ENCODE measurements at regions not wholly inside any gene's neighbourhood (a gene's known extent, or its start where the extent isn't known, plus 50 kb on each side); places are given as distances from the start of the nearest gene placed in this dataset.
"Not testable (repeated sequence)": the region's sequence is repeated elsewhere in the genome, so short reads cannot be mapped to it uniquely, and the experiment has no call there.

DNA sequence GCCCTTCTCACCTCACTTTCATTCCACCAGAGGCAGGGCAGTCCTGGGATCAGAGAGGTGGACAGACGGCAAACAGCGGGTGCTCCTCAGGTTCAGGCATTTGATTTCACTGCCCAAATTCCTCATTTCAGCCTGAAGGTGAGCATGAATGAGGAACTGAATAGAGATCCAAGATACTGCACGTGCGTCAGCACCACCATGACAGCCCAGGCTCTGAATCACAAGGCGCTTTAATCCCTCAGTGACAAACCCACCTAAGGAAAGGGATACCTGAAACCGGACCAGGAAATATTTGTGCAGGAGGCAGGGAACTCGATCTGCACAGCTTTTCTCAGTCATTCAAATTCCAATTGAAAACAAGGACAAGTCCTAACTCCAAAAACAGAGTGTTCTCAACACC, 174.8 kb upstream of the HEY2 start:
- Histone ChIP-seq H3K27ac (ENCODE audit: low read length) (no peak overlapping the region), H3K9ac (ENCODE audit: low read length) (no peak overlapping the region), H3K4me3 (ENCODE audit: low read length) (no peak overlapping the region), H3K9me3 (ENCODE audit: control insufficient read depth, low read depth, low read length) (no peaks in the 10 kb centered on the region), H3K4me1 (ENCODE audit: control insufficient read depth, low read depth, low read length) (no peaks in the 10 kb centered on the region), H3K27me3 (ENCODE audit: control insufficient read depth, insufficient read depth, low read length) (no peaks in the 10 kb centered on the region), H3K36me3 (ENCODE audit: control insufficient read depth, low read depth, low read length) (no peaks in the 10 kb centered on the region)

DNA sequence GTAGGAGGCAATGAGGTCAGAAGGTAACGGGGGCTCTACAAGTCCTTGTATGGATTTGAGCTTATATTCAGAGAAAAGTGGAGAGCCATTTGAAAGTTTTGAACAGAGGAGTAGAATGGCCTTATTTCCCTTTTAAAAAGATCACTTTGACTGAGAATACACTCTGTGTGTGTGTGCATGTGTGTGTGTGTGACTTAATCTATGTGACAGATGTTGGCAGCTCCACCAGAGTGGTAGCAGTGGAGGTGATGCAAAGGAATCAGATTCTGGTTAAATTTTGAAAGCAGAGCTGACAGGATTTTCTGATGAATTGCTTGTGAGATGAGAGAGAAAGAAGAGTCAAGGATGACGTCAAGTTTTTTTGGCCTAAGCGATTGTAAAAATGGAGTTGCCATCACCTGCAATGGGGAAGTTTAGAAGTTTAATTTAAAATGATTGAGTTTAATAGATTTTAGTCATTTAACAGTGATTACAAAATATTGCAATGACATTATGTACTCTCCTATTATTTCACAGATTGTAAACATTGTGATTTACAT, 172.2 kb upstream of the HEY2 start:
- H3K4me3 ChIP-seq (ENCODE audit: low read length), result no peak overlapping the region
- no peaks in the 10 kb centered on the region for H3K4me1 ChIP-seq (ENCODE audit: control insufficient read depth, low read depth, low read length)
- no peak overlapping the region for H3K27ac ChIP-seq (ENCODE audit: low read length)
- no peaks in the 10 kb centered on the region for H3K9me3 ChIP-seq (ENCODE audit: control insufficient read depth, low read depth, low read length)
- no peaks in the 10 kb centered on the region for H3K27me3 ChIP-seq (ENCODE audit: control insufficient read depth, insufficient read depth, low read length)
- no peak overlapping the region for H3K9ac ChIP-seq (ENCODE audit: low read length)
- H3K36me3 ChIP-seq (ENCODE audit: control insufficient read depth, low read depth, low read length), result no peaks in the 10 kb centered on the region

DNA sequence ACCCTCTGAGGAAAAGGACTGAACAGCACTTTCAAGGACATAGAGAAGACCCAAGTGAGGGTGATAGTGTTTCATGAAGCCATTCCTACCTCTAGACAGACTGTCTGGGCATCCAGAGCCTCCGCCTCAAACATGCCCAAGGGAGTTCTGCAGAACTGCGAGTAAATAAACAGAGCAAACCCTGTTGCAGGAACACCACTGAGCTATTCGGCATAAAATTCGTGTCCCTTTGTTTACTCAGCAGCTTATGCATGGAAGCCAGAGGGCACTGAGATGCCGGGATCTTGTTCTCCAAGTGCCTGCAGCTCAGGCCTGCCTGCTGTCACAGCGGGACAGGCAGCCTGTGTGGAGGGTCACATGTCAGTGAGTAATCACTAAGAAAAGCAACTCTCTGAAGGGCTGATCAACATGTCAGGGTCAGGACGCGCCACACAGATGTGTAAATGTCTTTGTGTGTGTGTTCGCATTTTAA, 164.9 kb upstream of the HEY2 start:
- no peak overlapping the region for H3K4me3 ChIP-seq (ENCODE audit: low read length)
- no peak overlapping the region for H3K9ac ChIP-seq (ENCODE audit: low read length)

DNA sequence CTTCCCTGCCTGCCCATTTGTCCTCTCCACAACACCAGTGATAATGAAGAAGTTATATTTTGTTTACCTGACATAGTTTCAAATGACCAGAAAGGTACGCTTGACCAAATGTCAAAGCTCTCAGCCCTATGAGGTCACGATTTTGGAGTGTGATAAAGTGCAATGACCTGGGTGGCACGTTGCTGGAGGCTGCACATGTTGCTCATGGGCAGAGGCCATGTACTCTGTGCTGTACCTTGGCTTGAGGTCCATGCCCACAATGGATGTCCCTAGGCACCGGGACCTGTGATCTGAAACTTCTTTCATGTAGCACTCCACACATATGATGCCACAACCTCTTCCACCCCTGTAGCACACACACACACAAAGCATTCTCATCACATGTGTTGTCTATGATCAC, 164.0 kb upstream of the HEY2 start:
- no peaks in the 10 kb centered on the region for H3K9me3 ChIP-seq (ENCODE audit: control insufficient read depth, low read depth, low read length)
- no peaks in the 10 kb centered on the region for H3K36me3 ChIP-seq (ENCODE audit: control insufficient read depth, low read depth, low read length)
- no peak overlapping the region for H3K4me3 ChIP-seq (ENCODE audit: low read length)
- no peak overlapping the region for H3K27ac ChIP-seq (ENCODE audit: low read length)
- H3K9ac ChIP-seq (ENCODE audit: low read length), result no peak overlapping the region
- peaks cover 27% of the 10 kb centered on the region for H3K4me1 ChIP-seq (ENCODE audit: control insufficient read depth, low read depth, low read length)
- no peaks in the 10 kb centered on the region for H3K27me3 ChIP-seq (ENCODE audit: control insufficient read depth, insufficient read depth, low read length)

More for the DNA sequence above, 164.9 kb upstream of the HEY2 start:
- H3K4me1 ChIP-seq (ENCODE audit: control insufficient read depth, low read depth, low read length), result peaks cover 27% of the 10 kb centered on the region
- no peak overlapping the region for H3K27ac ChIP-seq (ENCODE audit: low read length)
- H3K27me3 ChIP-seq (ENCODE audit: control insufficient read depth, insufficient read depth, low read length), result no peaks in the 10 kb centered on the region
- no peaks in the 10 kb centered on the region for H3K36me3 ChIP-seq (ENCODE audit: control insufficient read depth, low read depth, low read length)
- H3K9me3 ChIP-seq (ENCODE audit: control insufficient read depth, low read depth, low read length), result no peaks in the 10 kb centered on the region

DNA sequence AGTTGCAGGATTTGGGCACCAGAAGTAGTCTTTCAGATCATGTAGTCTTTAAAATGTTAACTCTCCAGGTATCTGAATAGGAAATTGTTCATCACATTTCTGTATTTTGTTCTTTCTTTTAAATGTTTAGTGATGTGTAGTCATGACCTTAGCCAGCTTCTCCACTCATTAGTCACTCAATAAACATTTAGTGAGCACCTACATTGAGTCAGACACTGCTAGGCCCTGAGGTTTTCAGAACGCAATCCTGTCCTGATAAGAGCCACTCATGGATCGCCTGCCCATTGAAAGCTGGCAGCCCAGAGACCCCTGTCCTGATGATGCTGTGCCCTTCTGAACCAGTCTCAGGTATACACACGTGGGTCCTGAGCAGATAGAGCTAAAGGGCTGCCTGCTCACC, 163.4 kb upstream of the HEY2 start:
- peaks cover 27% of the 10 kb centered on the region for H3K4me1 ChIP-seq (ENCODE audit: control insufficient read depth, low read depth, low read length)
- H3K4me3 ChIP-seq (ENCODE audit: low read length), result no peak overlapping the region
- H3K27ac ChIP-seq (ENCODE audit: low read length), result no peak overlapping the region
- no peaks in the 10 kb centered on the region for H3K36me3 ChIP-seq (ENCODE audit: control insufficient read depth, low read depth, low read length)
- H3K27me3 ChIP-seq (ENCODE audit: control insufficient read depth, insufficient read depth, low read length), result no peaks in the 10 kb centered on the region
- no peaks in the 10 kb centered on the region for H3K9me3 ChIP-seq (ENCODE audit: control insufficient read depth, low read depth, low read length)
- H3K9ac ChIP-seq (ENCODE audit: low read length), result no peak overlapping the region

DNA sequence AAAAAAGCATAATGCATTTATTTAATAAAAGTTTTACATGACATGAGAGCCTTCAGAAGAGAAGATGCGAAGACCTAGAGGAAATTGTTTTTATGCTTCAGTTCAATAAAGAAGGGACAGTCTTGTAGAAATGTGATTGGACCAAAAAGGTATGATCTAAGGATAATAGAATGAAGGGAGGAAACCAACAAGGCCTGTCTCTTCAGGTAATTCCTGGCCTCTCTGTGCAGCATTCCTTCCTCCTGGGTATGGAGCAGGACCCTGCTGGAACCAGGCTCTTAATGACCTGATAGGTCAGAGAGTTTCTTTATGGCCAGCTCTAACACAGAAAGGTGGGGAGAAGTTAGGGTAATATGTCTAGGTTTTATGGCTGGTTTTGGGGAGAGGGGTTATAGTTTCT, 162.8 kb upstream of the HEY2 start:
- Histone ChIP-seq H3K36me3 (ENCODE audit: control insufficient read depth, low read depth, low read length) (no peaks in the 10 kb centered on the region), H3K4me1 (ENCODE audit: control insufficient read depth, low read depth, low read length) (peaks cover 27% of the 10 kb centered on the region), H3K9ac (ENCODE audit: low read length) (no peak overlapping the region), H3K27ac (ENCODE audit: low read length) (no peak overlapping the region), H3K27me3 (ENCODE audit: control insufficient read depth, insufficient read depth, low read length) (no peaks in the 10 kb centered on the region), H3K4me3 (ENCODE audit: low read length) (no peak overlapping the region), H3K9me3 (ENCODE audit: control insufficient read depth, low read depth, low read length) (no peaks in the 10 kb centered on the region)

DNA sequence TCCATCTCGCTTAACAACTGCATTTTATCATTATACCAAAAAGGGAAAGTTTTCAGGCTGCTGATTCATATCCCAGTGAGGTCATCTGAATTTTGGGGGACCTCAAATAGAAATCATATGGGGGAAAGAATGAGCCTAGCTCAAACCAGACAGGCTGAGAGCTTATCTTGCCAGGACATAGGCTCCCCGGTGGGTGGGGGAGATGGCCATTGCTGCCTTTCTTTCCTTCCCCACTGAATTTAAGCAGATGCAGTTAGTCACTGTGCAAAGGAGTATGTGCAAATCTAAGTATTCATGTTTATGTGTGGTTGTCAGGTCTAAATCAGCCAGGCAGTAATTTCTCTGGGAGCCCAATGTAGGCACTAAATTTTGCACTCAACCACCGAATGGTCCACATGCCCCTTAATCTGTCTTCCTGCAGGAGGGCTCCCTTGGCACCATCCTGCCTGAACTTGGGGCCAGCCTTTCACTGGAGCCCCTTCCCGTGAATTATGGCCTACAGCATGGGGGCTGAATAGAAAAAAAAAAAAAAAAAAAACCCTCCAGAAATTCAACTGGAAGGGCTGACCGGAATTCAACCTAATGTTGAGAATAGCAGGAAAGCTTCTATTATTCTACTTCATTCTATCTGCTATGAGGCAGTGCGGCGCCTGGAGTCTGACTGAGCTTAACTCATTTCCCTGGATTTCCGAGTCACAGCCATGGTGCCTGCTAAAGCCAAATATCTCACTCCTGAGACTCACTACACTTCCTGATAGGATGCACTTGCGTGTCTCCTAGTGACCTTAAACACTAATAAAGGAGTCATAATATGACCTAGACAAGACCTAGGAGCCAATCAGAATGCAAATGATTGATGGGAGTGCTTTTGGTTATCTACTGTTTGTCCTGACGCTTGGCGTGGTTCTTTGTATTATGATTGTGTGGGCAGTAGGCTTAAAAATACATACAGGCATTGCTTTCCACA, 161.5 kb upstream of the HEY2 start:
- no peak overlapping the region for H3K9ac ChIP-seq (ENCODE audit: low read length)
- H3K9me3 ChIP-seq (ENCODE audit: control insufficient read depth, low read depth, low read length), result no peaks in the 10 kb centered on the region
- peaks cover 27% of the 10 kb centered on the region for H3K4me1 ChIP-seq (ENCODE audit: control insufficient read depth, low read depth, low read length)
- H3K27me3 ChIP-seq (ENCODE audit: control insufficient read depth, insufficient read depth, low read length), result no peaks in the 10 kb centered on the region
- H3K36me3 ChIP-seq (ENCODE audit: control insufficient read depth, low read depth, low read length), result no peaks in the 10 kb centered on the region
- H3K27ac ChIP-seq (ENCODE audit: low read length), result no peak overlapping the region
- no peak overlapping the region for H3K4me3 ChIP-seq (ENCODE audit: low read length)

DNA sequence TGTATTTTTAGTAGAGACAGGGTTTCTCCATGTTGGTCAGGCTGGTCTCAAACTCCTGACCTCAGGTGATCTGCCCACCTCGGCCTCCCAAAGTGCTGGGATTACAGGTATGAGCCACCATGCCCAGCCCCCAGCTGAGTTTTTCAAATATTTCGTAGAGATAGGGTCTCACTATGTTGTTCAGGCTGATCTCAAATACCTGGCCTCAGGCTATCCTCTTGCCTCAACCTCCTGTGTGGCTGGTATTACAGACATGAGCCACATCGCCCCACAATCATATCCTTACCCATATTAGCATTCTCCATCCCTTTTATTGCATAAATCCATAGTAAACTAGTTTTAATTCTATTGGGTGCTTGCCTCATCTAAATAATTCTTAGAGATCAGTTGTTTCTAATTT, 157.6 kb upstream of the HEY2 start:
- H3K27ac ChIP-seq (ENCODE audit: low read length), result not testable (repeated sequence)

DNA sequence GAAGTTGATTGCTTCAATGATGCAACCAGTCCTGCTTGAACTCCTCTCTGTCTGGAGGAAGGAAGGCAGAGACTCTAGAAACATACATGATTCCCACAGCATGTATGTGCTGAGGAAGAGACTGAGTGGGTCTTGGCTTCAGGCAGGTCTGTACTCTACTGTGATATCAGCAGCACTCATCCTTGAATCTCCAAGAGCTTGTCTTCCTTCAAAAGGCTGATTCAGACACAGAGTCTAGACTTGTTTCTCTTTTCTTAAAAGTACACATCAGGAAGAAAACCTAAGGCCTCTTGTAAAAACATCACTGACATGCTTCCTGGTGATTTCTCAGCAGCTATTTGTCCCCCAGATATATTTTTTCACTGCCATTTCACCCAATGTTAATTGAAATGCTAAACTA, 155.7 kb upstream of the HEY2 start:
- H3K27me3 ChIP-seq (ENCODE audit: control insufficient read depth, insufficient read depth, low read length), result no peaks in the 10 kb centered on the region
- H3K4me3 ChIP-seq (ENCODE audit: low read length), result no peak overlapping the region
- H3K27ac ChIP-seq (ENCODE audit: low read length), result no peak overlapping the region
- peaks cover 2% of the 10 kb centered on the region for H3K4me1 ChIP-seq (ENCODE audit: control insufficient read depth, low read depth, low read length)
- no peaks in the 10 kb centered on the region for H3K36me3 ChIP-seq (ENCODE audit: control insufficient read depth, low read depth, low read length)
- H3K9ac ChIP-seq (ENCODE audit: low read length), result no peak overlapping the region
- H3K9me3 ChIP-seq (ENCODE audit: control insufficient read depth, low read depth, low read length), result no peaks in the 10 kb centered on the region

More for the DNA sequence above, 157.6 kb upstream of the HEY2 start:
- H3K4me3 ChIP-seq (ENCODE audit: low read length); H3K36me3 ChIP-seq (ENCODE audit: control insufficient read depth, low read depth, low read length); H3K9ac ChIP-seq (ENCODE audit: low read length); H3K27me3 ChIP-seq (ENCODE audit: control insufficient read depth, insufficient read depth, low read length); H3K9me3 ChIP-seq (ENCODE audit: control insufficient read depth, low read depth, low read length): not testable (repeated sequence)
- peaks cover 11% of the 10 kb centered on the region for H3K4me1 ChIP-seq (ENCODE audit: control insufficient read depth, low read depth, low read length)

DNA sequence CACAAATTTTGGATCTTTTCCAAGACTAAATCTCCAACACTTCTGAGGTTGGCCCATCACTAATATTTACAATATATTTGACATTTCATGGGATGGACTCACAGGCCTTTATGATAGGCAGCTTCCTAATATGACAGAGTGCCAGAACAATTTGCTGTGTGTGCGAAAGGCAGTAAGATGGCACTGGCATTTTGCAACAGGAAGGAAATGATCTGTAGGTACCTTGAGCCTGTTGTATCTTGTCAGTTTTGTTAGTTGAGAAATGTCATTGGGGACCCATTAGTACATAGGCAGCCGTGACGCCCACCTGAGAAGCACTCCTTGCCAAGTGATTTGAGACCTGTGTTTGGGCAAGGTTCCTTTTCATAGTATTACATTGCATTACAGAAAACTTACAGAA, 153.4 kb upstream of the HEY2 start:
- Histone ChIP-seq H3K9ac (ENCODE audit: low read length) (no peak overlapping the region), H3K9me3 (ENCODE audit: control insufficient read depth, low read depth, low read length) (no peaks in the 10 kb centered on the region), H3K36me3 (ENCODE audit: control insufficient read depth, low read depth, low read length) (no peaks in the 10 kb centered on the region), H3K4me3 (ENCODE audit: low read length) (no peak overlapping the region), H3K27me3 (ENCODE audit: control insufficient read depth, insufficient read depth, low read length) (no peaks in the 10 kb centered on the region), H3K27ac (ENCODE audit: low read length) (no peak overlapping the region), H3K4me1 (ENCODE audit: control insufficient read depth, low read depth, low read length) (no peaks in the 10 kb centered on the region)

DNA sequence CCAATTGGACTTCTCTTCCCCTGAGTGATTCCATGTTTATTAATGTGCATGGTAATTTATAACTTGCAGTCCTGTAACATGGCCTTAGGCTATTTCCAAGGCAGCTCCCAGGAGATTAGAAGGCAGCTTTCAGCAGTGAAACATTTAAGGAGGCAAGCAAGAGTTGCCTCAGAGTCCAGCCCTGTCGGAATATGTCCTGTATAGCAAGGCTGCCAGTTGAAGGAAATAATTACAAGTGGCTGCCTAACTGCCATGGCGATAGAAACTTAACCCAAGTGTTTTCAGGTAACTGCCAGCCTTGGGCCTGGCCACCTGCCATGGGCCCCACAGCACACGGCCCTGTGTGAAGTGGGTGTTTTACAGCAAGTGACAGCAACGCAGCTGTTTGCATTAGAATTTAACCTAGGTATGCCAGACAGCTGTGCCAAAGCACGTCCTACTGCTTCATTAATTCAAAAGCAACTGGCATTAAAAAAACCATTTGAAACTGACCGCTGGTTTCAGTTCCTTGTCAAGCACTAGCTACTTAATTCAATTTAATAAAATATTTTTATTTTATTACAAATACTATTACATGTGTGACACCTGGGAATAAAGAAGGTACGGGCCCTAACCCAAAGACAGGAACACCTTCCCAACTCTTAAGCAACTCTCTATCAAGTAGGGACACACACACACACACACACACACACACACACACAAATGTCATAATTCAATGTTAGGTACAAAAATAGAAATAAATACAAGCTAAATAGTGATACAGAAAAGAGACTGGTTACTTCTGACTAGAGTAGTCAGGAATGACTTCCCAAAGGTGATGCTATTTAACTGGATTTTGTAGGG, 151.8 kb upstream of the HEY2 start:
- Histone ChIP-seq H3K27ac (ENCODE audit: low read length) (no peak overlapping the region), H3K36me3 (ENCODE audit: control insufficient read depth, low read depth, low read length) (no peaks in the 10 kb centered on the region), H3K4me3 (ENCODE audit: low read length) (no peak overlapping the region), H3K4me1 (ENCODE audit: control insufficient read depth, low read depth, low read length) (no peaks in the 10 kb centered on the region), H3K9me3 (ENCODE audit: control insufficient read depth, low read depth, low read length) (no peaks in the 10 kb centered on the region), H3K9ac (ENCODE audit: low read length) (no peak overlapping the region), H3K27me3 (ENCODE audit: control insufficient read depth, insufficient read depth, low read length) (no peaks in the 10 kb centered on the region)
